ENCODE measurements at regions not wholly inside any gene's neighbourhood (a gene's known extent, or its start where the extent isn't known, plus 50 kb on each side); places are given as distances from the start of the nearest gene placed in this dataset.

DNA sequence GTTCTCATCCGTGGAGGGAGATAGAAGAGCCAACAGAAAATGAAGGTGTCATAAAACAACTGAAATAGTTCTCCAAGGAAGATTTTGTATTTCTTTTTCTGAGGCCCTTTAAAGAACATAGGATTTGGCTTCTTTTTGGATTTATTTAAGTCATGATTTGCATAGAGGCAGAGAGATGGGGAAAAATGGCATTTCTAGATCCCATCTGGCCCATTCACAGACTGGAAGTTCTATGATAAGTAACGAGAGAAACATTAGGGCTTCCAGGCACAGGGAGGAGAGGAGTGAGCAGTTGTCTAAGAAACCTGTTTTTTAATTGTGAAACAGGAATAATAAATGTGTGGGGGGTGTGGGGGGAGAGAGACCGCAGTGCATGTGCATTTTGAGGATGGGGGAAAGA is 285.8 kb upstream of the LMCD1 start:
- no peak for DNase-seq
- Histone ChIP-seq H3K27me3 (no peaks in the 10 kb centered on the region), H3K4me1 (no peaks in the 10 kb centered on the region), H3K4me3 (replicated peaks in 1 of 3) (no peak overlapping the region), H3K9me3 (no peaks in the 10 kb centered on the region), H3K27ac (no peak overlapping the region), H3K36me3 (no peaks in the 10 kb centered on the region)
- 90% methylated on average over 3 of the region's 3 CpGs for WGBS, 2 donors
- intact Hi-C loops (cut with DNase I), result no loop called here
- TF ChIP-seq POLR2A (IDR thresholded peaks at IDR 0.05), result no peak
- TF ChIP-seq, protein P1, sequence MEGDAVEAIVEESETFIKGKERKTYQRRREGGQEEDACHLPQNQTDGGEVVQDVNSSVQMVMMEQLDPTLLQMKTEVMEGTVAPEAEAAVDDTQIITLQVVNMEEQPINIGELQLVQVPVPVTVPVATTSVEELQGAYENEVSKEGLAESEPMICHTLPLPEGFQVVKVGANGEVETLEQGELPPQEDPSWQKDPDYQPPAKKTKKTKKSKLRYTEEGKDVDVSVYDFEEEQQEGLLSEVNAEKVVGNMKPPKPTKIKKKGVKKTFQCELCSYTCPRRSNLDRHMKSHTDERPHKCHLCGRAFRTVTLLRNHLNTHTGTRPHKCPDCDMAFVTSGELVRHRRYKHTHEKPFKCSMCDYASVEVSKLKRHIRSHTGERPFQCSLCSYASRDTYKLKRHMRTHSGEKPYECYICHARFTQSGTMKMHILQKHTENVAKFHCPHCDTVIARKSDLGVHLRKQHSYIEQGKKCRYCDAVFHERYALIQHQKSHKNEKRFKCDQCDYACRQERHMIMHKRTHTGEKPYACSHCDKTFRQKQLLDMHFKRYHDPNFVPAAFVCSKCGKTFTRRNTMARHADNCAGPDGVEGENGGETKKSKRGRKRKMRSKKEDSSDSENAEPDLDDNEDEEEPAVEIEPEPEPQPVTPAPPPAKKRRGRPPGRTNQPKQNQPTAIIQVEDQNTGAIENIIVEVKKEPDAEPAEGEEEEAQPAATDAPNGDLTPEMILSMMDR (IDR thresholded peaks at IDR 0.05), result no peak

DNA sequence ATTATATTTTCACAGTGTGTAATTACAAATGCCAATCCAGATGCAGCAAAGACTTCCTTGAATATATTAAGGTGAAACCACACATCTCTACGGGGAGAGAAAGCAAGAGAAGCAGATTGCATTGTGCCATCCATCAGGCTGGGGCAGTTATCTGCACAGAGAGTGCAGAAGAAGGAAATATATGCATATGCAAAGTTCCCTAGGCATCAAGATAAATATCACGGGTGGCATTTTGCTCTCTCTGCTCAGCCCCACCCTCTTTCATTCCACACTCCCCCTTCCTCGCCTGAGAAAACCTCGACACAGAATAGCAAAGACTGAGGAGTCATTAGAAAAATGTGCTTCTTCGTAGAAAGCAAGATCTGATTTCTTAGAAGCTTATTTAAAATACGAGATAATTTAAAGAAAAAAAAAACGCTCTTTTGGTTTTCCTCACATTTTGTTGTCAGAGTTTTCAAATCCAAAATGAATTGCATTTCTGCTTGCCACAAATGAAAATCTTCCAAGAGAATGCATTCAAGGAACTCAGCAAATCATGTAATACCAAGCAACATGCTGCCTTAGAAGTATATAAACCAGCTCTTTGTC is 283.2 kb upstream of the LMCD1 start:
- no peaks in the 10 kb centered on the region for H3K4me1 ChIP-seq
- DNase-seq, result no peak
- H3K4me3 ChIP-seq (replicated peaks in 1 of 3), result no peak overlapping the region
- intact Hi-C loops (cut with DNase I), result no loop called here
- H3K27me3 ChIP-seq, result no peaks in the 10 kb centered on the region
- TF ChIP-seq, protein P1 (IDR thresholded peaks at IDR 0.05), result no peak
- TF ChIP-seq POLR2A (IDR thresholded peaks at IDR 0.05), result no peak
- 64 to 75% methylated on average over 7 of the region's 7 CpGs for WGBS, 2 donors
- H3K36me3 ChIP-seq, result no peaks in the 10 kb centered on the region
- no peaks in the 10 kb centered on the region for H3K9me3 ChIP-seq
- no peak overlapping the region for H3K27ac ChIP-seq

DNA sequence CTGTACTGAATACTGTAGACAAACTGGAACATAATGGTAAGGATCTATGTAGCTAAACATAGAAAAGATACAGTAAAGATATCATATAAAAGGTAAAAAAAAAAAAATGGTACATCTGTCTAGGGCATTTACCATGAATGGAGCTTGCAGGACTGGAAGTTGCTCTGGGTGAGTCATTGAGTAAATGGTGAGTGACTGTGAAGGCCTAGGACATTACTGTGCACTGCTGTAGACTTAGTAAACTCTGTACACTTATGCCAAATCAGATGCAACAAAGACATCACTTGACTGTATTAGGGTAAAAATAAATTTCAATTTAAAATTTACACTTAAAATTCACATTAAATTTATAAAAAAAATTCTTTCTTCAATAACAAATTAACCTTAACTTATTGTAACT is 281.3 kb upstream of the LMCD1 start:
- Histone ChIP-seq H3K36me3 (no peaks in the 10 kb centered on the region), H3K27me3 (no peaks in the 10 kb centered on the region), H3K27ac (no peak overlapping the region), H3K4me1 (no peaks in the 10 kb centered on the region), H3K4me3 (replicated peaks in 1 of 3) (no peak overlapping the region), H3K9me3 (no peaks in the 10 kb centered on the region)
- DNase-seq, result no peak
- TF ChIP-seq, protein P1 (IDR thresholded peaks at IDR 0.05), result no peak
- no peak for TF ChIP-seq POLR2A (IDR thresholded peaks at IDR 0.05)
- intact Hi-C loops (cut with DNase I), result no loop called here

DNA sequence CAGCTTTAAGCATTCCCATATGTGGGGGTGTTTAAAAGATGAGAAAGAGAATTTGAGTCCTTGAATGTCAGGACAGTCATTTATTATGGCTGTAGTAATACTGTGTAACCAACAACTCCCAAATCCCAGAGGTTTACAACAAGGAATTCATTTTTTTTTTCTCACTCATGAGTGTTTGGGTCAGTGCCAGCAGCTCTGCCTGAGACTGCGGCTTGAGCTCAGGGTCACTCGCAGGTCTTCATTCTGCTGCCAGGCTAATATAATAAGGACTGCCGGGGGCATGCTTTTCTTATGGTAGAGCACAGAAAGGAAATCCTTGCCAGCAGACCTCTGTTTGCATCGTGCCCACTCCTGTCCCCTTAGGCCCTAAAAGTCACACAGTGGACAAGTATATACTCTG is 277.9 kb upstream of the LMCD1 start:
- no peaks in the 10 kb centered on the region for H3K4me1 ChIP-seq
- no peak overlapping the region for H3K4me3 ChIP-seq (replicated peaks in 1 of 3)
- H3K9me3 ChIP-seq, result no peaks in the 10 kb centered on the region
- peak in 1 of 2 donors; percentile 4 for DNase-seq
- no peaks in the 10 kb centered on the region for H3K27me3 ChIP-seq
- intact Hi-C loops (cut with DNase I), result no loop called here
- no peak for TF ChIP-seq POLR2A (IDR thresholded peaks at IDR 0.05)
- TF ChIP-seq, protein P1 (IDR thresholded peaks at IDR 0.05), result no peak
- 5 to 19% methylated on average over 4 of the region's 4 CpGs for WGBS, 2 donors
- H3K36me3 ChIP-seq, result no peaks in the 10 kb centered on the region
- H3K27ac ChIP-seq, result no peak overlapping the region

DNA sequence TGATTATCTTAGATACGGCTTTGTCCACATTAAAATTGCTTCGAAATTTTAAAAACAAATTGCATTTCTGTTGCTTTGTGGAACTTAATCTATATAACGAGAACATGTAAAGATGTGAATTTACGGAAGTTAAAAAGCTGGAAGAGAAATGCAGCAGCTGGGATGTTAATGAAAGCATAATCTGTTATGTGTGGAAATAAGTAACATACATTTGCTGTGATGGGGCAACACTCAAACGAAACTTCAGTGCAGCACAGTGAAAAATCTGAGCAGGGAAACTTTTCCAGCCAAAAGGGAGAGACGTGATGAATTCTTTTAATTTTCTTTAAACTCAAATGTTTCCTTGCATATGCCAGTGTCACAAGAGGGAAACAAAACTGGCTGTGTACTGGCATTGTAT is 276.7 kb upstream of the LMCD1 start:
- intact Hi-C loops (cut with DNase I), result no loop called here
- no peaks in the 10 kb centered on the region for H3K9me3 ChIP-seq
- no peak overlapping the region for H3K4me3 ChIP-seq (replicated peaks in 1 of 3)
- H3K27me3 ChIP-seq, result no peaks in the 10 kb centered on the region
- 91 to 93% methylated on average over 6 of the region's 6 CpGs for WGBS, 2 donors
- H3K27ac ChIP-seq, result no peak overlapping the region
- H3K36me3 ChIP-seq, result no peaks in the 10 kb centered on the region
- TF ChIP-seq, protein P1 (IDR thresholded peaks at IDR 0.05), result no peak
- TF ChIP-seq POLR2A (IDR thresholded peaks at IDR 0.05), result no peak
- DNase-seq, result no peak
- no peaks in the 10 kb centered on the region for H3K4me1 ChIP-seq
